ENCODE measurements at regions not wholly inside any gene's neighbourhood (a gene's known extent, or its start where the extent isn't known, plus 50 kb on each side); places are given as distances from the start of the nearest gene placed in this dataset.

- H3K27me3 ChIP-seq (ENCODE audit: control insufficient read depth in 2 of 2, insufficient read depth in 2 of 2, low read length in 2 of 2) = no peaks in the 10 kb centered on the region
- ChIA-PET CTCF (no interaction called here), POLR2A (no interaction called here)
- H3K9me3 ChIP-seq (replicated peaks; ENCODE audit: control insufficient read depth, insufficient read depth, low read length) = no peaks in the 10 kb centered on the region
- DNase-seq (ENCODE audit: low read depth, low spot score) = no peak
- no peaks in the 10 kb centered on the region for H4K20me1 ChIP-seq (replicated peaks; ENCODE audit: control insufficient read depth, extremely low read depth, insufficient read depth, low read length)
- intact Hi-C loops (cut with micrococcal nuclease) = no loop called here
- TF ChIP-seq POLR2A (IDR thresholded peaks at IDR 0.05; ENCODE audit: low read depth, low read length) (no peak), GATA2 (IDR thresholded peaks at IDR 0.05; ENCODE audit: insufficient read depth, insufficient read length, low read depth, low read length) (no peak), MAX (IDR thresholded peaks at IDR 0.05; ENCODE audit: insufficient read depth, insufficient read length) (no peak), EZH2 (IDR thresholded peaks at IDR 0.05; ENCODE audit: borderline replicate concordance, low read depth, low read length, severe bottlenecking) (no peak), POLR2AphosphoS5 (IDR thresholded peaks at IDR 0.05; ENCODE audit: insufficient read depth, low read depth, low read length) (no peak), JUN (IDR thresholded peaks at IDR 0.05; ENCODE audit: borderline replicate concordance, insufficient read depth, insufficient read length, low read depth) (no peak), CTCF (IDR thresholded peaks at IDR 0.05; ENCODE audit: extremely low read depth in 1 of 2, insufficient read depth in 1 of 2, low read depth in 1 of 2, low read length in 2 of 2) (no peak), FOS (IDR thresholded peaks at IDR 0.05; ENCODE audit: borderline replicate concordance, insufficient read depth, low read length) (no peak), MYC (IDR thresholded peaks at IDR 0.05; ENCODE audit: low read depth, low read length) (no peak)
- no peaks in the 10 kb centered on the region for H3K36me3 ChIP-seq (ENCODE audit: control insufficient read depth in 2 of 2, extremely low read depth in 1 of 2, insufficient read depth in 2 of 2, low read length in 2 of 2)
- no peak overlapping the region for H3K4me2 ChIP-seq (ENCODE audit: insufficient read depth, low read length)
- FAIRE-seq = no peak
- H3K4me3 ChIP-seq (replicated peaks in 1 of 3; ENCODE audit: insufficient read depth in 1 of 3, low read depth in 1 of 3, low read length in 3 of 3) = no peak overlapping the region
- H3K9me1 ChIP-seq (replicated peaks; ENCODE audit: control insufficient read depth, extremely low read depth, insufficient read depth, low read length) = no peaks in the 10 kb centered on the region
- BruUV-seq (replicated peaks) = no TSS peak
- H2AFZ ChIP-seq (ENCODE audit: low read depth, low read length) = no peak overlapping the region
- no peaks in the 10 kb centered on the region for H3K79me2 ChIP-seq (ENCODE audit: control insufficient read depth, insufficient read depth, low read length)
- H3K27ac ChIP-seq (ENCODE audit: insufficient read depth, low read depth, low read length) = no peak overlapping the region
- no peaks in the 10 kb centered on the region for H3K4me1 ChIP-seq (ENCODE audit: control insufficient read depth, extremely low read depth, insufficient read depth, low read length)
- H3K9ac ChIP-seq (replicated peaks; ENCODE audit: extremely low read depth, insufficient read depth, low read length) = no peak overlapping the region
- dilution Hi-C loops (cut with MboI; ENCODE audit: extremely low pct_ligation_motif_present, low sequenced_read_pairs) = no loop called here
These were observed 51.2 kb upstream of the ADRA1B start for GRCh38 chr5:159864885-159865691.
